CD4-positive, alpha-beta T cell (primary cell): ENCODE measurements at regions not wholly inside any gene's neighbourhood (a gene's known extent, or its start where the extent isn't known, plus 50 kb on each side); places are given as distances from the start of the nearest gene placed in this dataset.

ENCODE experiments used
- ATAC-seq: fragments of 200-7000 bp; cut with Tn5 transposase; one replicate; pipeline ENCODE4 v1.10.0; 2022; ENCODE audit warnings: mild to moderate bottlenecking; ENCODE audit not compliant: poor library complexity
- CTCF ChIA-PET: fragments of 350-600 bp; sonication (Branson Sonifier 250); formaldehyde crosslinking; loops from one replicate; lab custom pipeline; 2021; ENCODE audit warnings: antibody characterized with exemption, inconsistent platforms; lab: Charles Lee
- POLR2A ChIA-PET: fragments of 350-600 bp; sonication (Branson Sonifier 250); formaldehyde crosslinking; loops from one replicate; lab custom pipeline; 2021; ENCODE audit warnings: antibody characterized with exemption, inconsistent platforms; lab: Charles Lee
- DNase-seq, 14 experiments: peaks; one replicate each; pipeline ENCODE4 v3.0.0-alpha.2; 2013 to 2020; ENCODE audit warnings: mixed read lengths in 2 of 14
- H3K27ac ChIP-seq, 2 donors: one replicate each; pipeline versions ENCODE4 v1.5.1 to v1.7.0; 2013; ENCODE audit warnings: low read length in 2 of 2, low read depth in 1 of 2, mild to moderate bottlenecking in 1 of 2
- H3K27me3 ChIP-seq, 2 experiments: 1 replicate in 1 of 2; 2 replicates in 1 of 2; pipeline versions ENCODE4 v1.6.1 to v1.7.0; 2013; ENCODE audit warnings: low read length in 2 of 2, control low read depth in 1 of 2, mild to moderate bottlenecking in 1 of 2, moderate library complexity in 1 of 2; ENCODE audit not compliant: insufficient read depth in 2 of 2, control insufficient read depth in 1 of 2
- H3K36me3 ChIP-seq: one replicate; pipeline ENCODE4 v1.6.1; 2013; ENCODE audit warnings: low read length, control low read depth; ENCODE audit not compliant: insufficient read depth
- H3K4me1 ChIP-seq: one replicate; pipeline ENCODE4 v1.6.1; 2013; ENCODE audit warnings: low read length, control low read depth; ENCODE audit not compliant: insufficient read depth
- H3K4me3 ChIP-seq: one replicate; pipeline ENCODE4 v1.5.1; 2013; ENCODE audit warnings: mild to moderate bottlenecking, low read length, moderate library complexity
- H3K9me3 ChIP-seq, 2 experiments: 1 replicate in 1 of 2; 2 replicates in 1 of 2; pipeline versions ENCODE4 v1.6.1 to v1.7.0; 2013; ENCODE audit warnings: low read length in 2 of 2, mild to moderate bottlenecking in 2 of 2, control low read depth in 1 of 2, moderate library complexity in 1 of 2; ENCODE audit not compliant: control insufficient read depth in 1 of 2, insufficient read depth in 1 of 2
- H3K27ac Mint-ChIP-seq: one replicate; pipeline ENCODE4 v1.8.0; 2020; ENCODE audit warnings: mixed read lengths
- H3K27me3 Mint-ChIP-seq: one replicate; pipeline ENCODE4 v1.8.0; 2021; ENCODE audit warnings: mixed read lengths
- H3K36me3 Mint-ChIP-seq: one replicate; pipeline ENCODE4 v1.8.0; 2021; ENCODE audit warnings: low read depth, mixed read lengths
- H3K4me1 Mint-ChIP-seq: one replicate; pipeline ENCODE4 v1.8.0; 2021; ENCODE audit warnings: low read depth, mixed read lengths
- H3K4me3 Mint-ChIP-seq: one replicate; pipeline ENCODE4 v1.8.0; 2020; ENCODE audit warnings: mild to moderate bottlenecking, mixed read lengths
- H3K9me3 Mint-ChIP-seq: one replicate; pipeline ENCODE4 v1.8.0; 2020; ENCODE audit warnings: mixed read lengths
- intact Hi-C, 2 experiments: fragments of 100-400 bp; cut with DNase I in 1 of 2; cut with micrococcal nuclease in 1 of 2; formaldehyde crosslinking; loops; one replicate each; pipeline versions ENCODE4 v1.15.1 to v1.9.0; 2023 to 2025; cut with DNase I, micrococcal nuclease
- TF ChIP-seq, protein P1 (sequence below): fragments of 200-600 bp; IDR thresholded peaks from one replicate; pipeline ENCODE4 v1.8.0; 2022; ENCODE audit warnings: antibody characterized with exemption, mild to moderate bottlenecking

DNA sequence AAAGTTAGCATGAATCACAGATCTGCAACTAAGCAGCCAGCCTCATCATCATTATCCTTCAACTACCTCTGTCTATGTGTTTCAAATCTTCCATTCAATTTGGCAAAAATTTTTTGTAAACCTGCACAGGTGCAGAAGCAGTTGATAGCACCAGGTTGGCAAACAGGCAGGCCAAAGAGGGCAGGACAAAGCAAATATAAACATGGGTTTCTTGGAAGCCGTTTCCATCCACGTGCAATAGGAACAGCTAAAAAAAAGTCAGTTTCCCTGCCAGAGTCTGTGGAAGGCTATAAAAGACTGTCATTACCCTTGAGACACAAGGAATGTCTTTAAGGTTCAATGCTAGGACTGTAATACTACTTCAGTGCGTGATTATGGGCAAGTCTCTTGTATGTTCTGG is 253.2 kb downstream of the PDHA2 start:
- Histone ChIP-seq H3K4me1 (no peaks in the 10 kb centered on the region), H3K27me3 (no peaks in the 10 kb centered on the region), H3K4me3 (no peak overlapping the region), H3K36me3 (no peaks in the 10 kb centered on the region), H3K27ac (no peak overlapping the region), H3K9me3 (no peaks in the 10 kb centered on the region)
- no peak for DNase-seq
- ChIA-PET CTCF (no interaction called here), POLR2A (no interaction called here)
- no peak overlapping the region for H3K27ac Mint-ChIP-seq
- H3K4me1 Mint-ChIP-seq: no peaks in the 10 kb centered on the region
- intact Hi-C loops: no loop called here
- ATAC-seq: no peak
- no peak overlapping the region for H3K4me3 Mint-ChIP-seq
- H3K27me3 Mint-ChIP-seq: no peaks in the 10 kb centered on the region
- no peaks in the 10 kb centered on the region for H3K9me3 Mint-ChIP-seq
- TF ChIP-seq, protein P1, sequence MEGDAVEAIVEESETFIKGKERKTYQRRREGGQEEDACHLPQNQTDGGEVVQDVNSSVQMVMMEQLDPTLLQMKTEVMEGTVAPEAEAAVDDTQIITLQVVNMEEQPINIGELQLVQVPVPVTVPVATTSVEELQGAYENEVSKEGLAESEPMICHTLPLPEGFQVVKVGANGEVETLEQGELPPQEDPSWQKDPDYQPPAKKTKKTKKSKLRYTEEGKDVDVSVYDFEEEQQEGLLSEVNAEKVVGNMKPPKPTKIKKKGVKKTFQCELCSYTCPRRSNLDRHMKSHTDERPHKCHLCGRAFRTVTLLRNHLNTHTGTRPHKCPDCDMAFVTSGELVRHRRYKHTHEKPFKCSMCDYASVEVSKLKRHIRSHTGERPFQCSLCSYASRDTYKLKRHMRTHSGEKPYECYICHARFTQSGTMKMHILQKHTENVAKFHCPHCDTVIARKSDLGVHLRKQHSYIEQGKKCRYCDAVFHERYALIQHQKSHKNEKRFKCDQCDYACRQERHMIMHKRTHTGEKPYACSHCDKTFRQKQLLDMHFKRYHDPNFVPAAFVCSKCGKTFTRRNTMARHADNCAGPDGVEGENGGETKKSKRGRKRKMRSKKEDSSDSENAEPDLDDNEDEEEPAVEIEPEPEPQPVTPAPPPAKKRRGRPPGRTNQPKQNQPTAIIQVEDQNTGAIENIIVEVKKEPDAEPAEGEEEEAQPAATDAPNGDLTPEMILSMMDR: no peak
- no peaks in the 10 kb centered on the region for H3K36me3 Mint-ChIP-seq

DNA sequence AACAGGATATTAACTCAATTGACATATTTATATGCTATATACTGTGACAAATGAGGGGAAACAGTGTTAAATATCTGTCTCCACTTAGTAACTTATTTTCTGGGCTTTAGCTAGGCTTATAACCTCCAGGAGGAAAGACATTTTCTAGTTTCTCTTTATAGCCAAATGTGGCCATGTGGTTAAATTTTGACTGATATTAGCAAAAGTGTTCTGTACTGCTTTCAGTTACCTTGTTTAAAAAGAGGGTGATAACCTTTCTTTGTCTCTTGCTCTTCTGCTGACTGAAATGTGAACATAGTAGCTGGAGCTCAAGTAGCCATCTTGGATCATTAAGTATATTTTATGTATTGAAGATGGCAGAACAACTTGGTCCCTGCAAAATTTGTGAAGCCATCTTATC is 253.7 kb downstream of the PDHA2 start:
- H3K36me3 Mint-ChIP-seq: no peaks in the 10 kb centered on the region
- DNase-seq (no peak), ATAC-seq (no peak)
- no peak overlapping the region for H3K27ac Mint-ChIP-seq
- no peaks in the 10 kb centered on the region for H3K27me3 Mint-ChIP-seq
- Histone ChIP-seq H3K27ac (no peak overlapping the region), H3K9me3 (no peaks in the 10 kb centered on the region), H3K36me3 (no peaks in the 10 kb centered on the region), H3K4me1 (no peaks in the 10 kb centered on the region), H3K27me3 (no peaks in the 10 kb centered on the region), H3K4me3 (no peak overlapping the region)
- POLR2A ChIA-PET: no interaction called here
- no peaks in the 10 kb centered on the region for H3K9me3 Mint-ChIP-seq
- CTCF ChIA-PET: no interaction called here
- no peaks in the 10 kb centered on the region for H3K4me1 Mint-ChIP-seq
- no peak overlapping the region for H3K4me3 Mint-ChIP-seq
- intact Hi-C loops: no loop called here
- TF ChIP-seq, protein P1: no peak

DNA sequence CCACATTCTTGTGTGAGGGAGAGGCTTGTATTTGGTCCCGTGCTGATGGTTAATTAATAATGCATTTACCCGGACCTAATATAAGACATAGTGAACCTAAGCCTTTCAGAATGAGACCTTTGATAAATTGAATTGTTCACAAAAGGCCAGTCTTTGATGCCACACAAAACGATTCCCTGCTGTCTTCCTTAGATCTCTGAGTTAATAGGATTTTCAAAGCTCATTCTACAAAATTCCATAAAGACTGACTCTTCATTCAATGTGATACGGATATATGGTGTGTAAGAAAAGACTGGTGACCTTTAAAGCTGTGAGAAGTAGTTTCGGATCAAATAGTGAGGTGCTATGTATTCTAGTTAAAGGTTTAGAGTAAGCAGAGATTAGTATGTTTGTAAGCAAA is 254.3 kb downstream of the PDHA2 start:
- no peak for ATAC-seq
- Histone ChIP-seq H3K27ac (no peak overlapping the region), H3K9me3 (no peaks in the 10 kb centered on the region), H3K27me3 (no peaks in the 10 kb centered on the region), H3K4me3 (no peak overlapping the region), H3K4me1 (no peaks in the 10 kb centered on the region), H3K36me3 (no peaks in the 10 kb centered on the region)
- H3K4me1 Mint-ChIP-seq: no peaks in the 10 kb centered on the region
- no peak for DNase-seq
- intact Hi-C loops: no loop called here
- POLR2A ChIA-PET: no interaction called here
- no peak overlapping the region for H3K27ac Mint-ChIP-seq
- TF ChIP-seq, protein P1: no peak
- H3K9me3 Mint-ChIP-seq: no peaks in the 10 kb centered on the region
- H3K27me3 Mint-ChIP-seq: no peaks in the 10 kb centered on the region
- H3K4me3 Mint-ChIP-seq: no peak overlapping the region
- CTCF ChIA-PET: no interaction called here
- no peaks in the 10 kb centered on the region for H3K36me3 Mint-ChIP-seq
